Heart left ventricle (tissue), 16 donors: ENCODE measurements at regions not wholly inside any gene's neighbourhood (a gene's known extent, or its start where the extent isn't known, plus 50 kb on each side); places are given as distances from the start of the nearest gene placed in this dataset.

Experiments
- ATAC-seq, 4 donors: fragments of 200-7000 bp; cut with Tn5 transposase; one replicate each; pipeline ENCODE4 v1.9.1; 2020 to 2022; ENCODE audit warnings: moderate library complexity in 4 of 4, mild to moderate bottlenecking in 3 of 4, moderate number of reproducible peaks in 1 of 4
- DNase-seq, 5 donors: peaks; one replicate each; pipeline ENCODE4 v3.0.0-alpha.2; 2020
- H3K27ac ChIP-seq, 12 donors: fragments of 200-600 bp; sonication (generic) in 4 of 12; one replicate each; pipeline versions ENCODE4 v1.5.0 to v1.8.0; 2016 to 2022; ENCODE audit warnings: mild to moderate bottlenecking in 2 of 12
- H3K27me3 ChIP-seq, 9 donors: fragments of 200-600 bp; sonication (generic) in 2 of 9; one replicate each; pipeline versions ENCODE4 v1.5.1 to v1.8.0; 2016 to 2022; ENCODE audit warnings: mild to moderate bottlenecking in 3 of 9
- H3K36me3 ChIP-seq, 9 donors: fragments of 200-600 bp; sonication (generic) in 2 of 9; one replicate each; pipeline versions ENCODE4 v1.5.0 to v1.8.0; 2018 to 2022; ENCODE audit warnings: mild to moderate bottlenecking in 2 of 9
- H3K4me1 ChIP-seq, 12 donors: fragments of 200-600 bp; sonication (generic) in 4 of 12; one replicate each; pipeline versions ENCODE4 v1.5.0 to v1.8.0; 2016 to 2022; ENCODE audit warnings: mild to moderate bottlenecking in 3 of 12
- H3K4me3 ChIP-seq, 12 donors: fragments of 200-600 bp; sonication (generic) in 4 of 12; one replicate each; pipeline versions ENCODE4 v1.5.0 to v1.8.0; 2017 to 2022; ENCODE audit warnings: mild to moderate bottlenecking in 9 of 12, moderate library complexity in 4 of 12
- H3K9me3 ChIP-seq, 12 donors: fragments of 200-600 bp; sonication (generic) in 4 of 12; one replicate each; pipeline versions ENCODE4 v1.5.0 to v1.8.0; 2016 to 2022; ENCODE audit warnings: mild to moderate bottlenecking in 1 of 12
- POLR2A ChIP-seq, 2 donors: fragments of 450-650 bp; IDR thresholded peaks; one replicate each; pipeline ENCODE4 v1.6.1; 2017; ENCODE audit warnings: antibody characterized with exemption in 2 of 2, mild to moderate bottlenecking in 2 of 2, moderate library complexity in 2 of 2
- WGBS, 4 donors: extraction: QIAGEN DNeasy Blood & Tissue Kit in 2 of 4; methylation state at CpG; one replicate each; pipeline versions ENCODE4 v1.1.5 to v1.1.7; 2013 to 2018; 5-methylcytosine and 5-hydroxymethylcytosine counted together
- intact Hi-C, 10 donors: fragments of 100-400 bp; cut with DNase I; formaldehyde crosslinking; loops; one replicate each; pipeline versions ENCODE4 v1.11.1 to v1.14.2; 2022
- TF ChIP-seq, protein P1 (sequence below), 12 donors: fragments of 200-600 bp; sonication (generic) in 4 of 12; IDR thresholded peaks; one replicate each; pipeline versions ENCODE4 v1.5.0 to v1.8.0; 2018 to 2022; ENCODE audit warnings: antibody characterized with exemption in 12 of 12, mild to moderate bottlenecking in 5 of 12
- donor health status: ischemic (EF 13 %, LVEDD 7.1; RV severe dilation, severe dysfunction).
- donor health status: healthy with polysubstance abuse.
- donor health status: DM: no; HTN: yes; CAD: no.
- donor health status: DM: no; HTN: no; CAD: no.
- donor health status: ischemic (EF 25% LVEDD 6.9; RV normal size, moderate dysfunction).
- donor health status: ischemic (EF 25% LVEDD 5.7; RV mildly dilated, moderate dysfunction).
- donor health status: healthy.
- donor health status: DM: yes; HTN: yes; CAD: no.
- donor health status: ischemic (EF 35%, LVEDD 5.7; RV mildly dilated, moderate dysfunction).
- donor health status: nonischemic (EF 11% LVEDD 7.7; RV severe dilation, severe dysfunction).
- donor health status: DM: yes; HTN: yes; CAD: no.
- donor health status: PGD.
- donor health status: ischemic (EF 29% LVEDD 5.4; RV normal size, mild dysfunction).
- donor health status: nonischemic (EF 23%, LVEDD 6.1; RV moderate dilation, normal function).

DNA sequence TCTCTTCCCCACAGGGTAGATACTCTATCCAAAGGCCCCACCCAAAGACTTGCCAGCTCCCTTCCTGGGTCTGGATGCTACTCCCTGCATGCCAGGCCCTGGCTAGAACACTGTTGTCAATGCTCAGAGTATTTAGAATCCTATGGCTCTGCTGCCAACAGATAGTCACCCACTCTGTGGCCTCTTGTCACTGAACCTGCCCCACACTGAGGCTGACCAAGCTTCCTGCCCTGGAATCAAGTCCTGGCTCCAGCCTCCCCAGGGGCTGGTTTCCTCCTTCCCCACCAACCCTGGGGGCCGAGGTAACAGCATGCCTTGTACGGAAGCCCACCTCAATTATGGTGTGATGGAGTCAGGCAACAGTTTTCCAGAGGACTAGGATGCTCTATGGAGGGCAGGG lies 63.3 kb downstream of the EFNB1 start:
- Histone ChIP-seq H3K27me3 (peaks cover 0 to 9% (median 0%) of the 10 kb centered on the region in 9 donors), H3K4me1 (peaks cover 0 to 37% (median 20%) of the 10 kb centered on the region in 12 donors), H3K36me3 (no peaks in the 10 kb centered on the region), H3K4me3 (no peak overlapping the region), H3K9me3 (no peaks in the 10 kb centered on the region), H3K27ac (no peak overlapping the region)
- ATAC-seq (no peak), DNase-seq (no peak)
- WGBS, 4 donors: 77 to 90% (median 86%) methylated on average over 2 of the region's 2 CpGs
- intact Hi-C loops: loop anchor here in 3 of 10 donors (5.0 to 10.0 kb wide), 3 partner anchors 55 to 103 kb away; no protein-coding TSS in a partner anchor
- TF ChIP-seq, protein P1, sequence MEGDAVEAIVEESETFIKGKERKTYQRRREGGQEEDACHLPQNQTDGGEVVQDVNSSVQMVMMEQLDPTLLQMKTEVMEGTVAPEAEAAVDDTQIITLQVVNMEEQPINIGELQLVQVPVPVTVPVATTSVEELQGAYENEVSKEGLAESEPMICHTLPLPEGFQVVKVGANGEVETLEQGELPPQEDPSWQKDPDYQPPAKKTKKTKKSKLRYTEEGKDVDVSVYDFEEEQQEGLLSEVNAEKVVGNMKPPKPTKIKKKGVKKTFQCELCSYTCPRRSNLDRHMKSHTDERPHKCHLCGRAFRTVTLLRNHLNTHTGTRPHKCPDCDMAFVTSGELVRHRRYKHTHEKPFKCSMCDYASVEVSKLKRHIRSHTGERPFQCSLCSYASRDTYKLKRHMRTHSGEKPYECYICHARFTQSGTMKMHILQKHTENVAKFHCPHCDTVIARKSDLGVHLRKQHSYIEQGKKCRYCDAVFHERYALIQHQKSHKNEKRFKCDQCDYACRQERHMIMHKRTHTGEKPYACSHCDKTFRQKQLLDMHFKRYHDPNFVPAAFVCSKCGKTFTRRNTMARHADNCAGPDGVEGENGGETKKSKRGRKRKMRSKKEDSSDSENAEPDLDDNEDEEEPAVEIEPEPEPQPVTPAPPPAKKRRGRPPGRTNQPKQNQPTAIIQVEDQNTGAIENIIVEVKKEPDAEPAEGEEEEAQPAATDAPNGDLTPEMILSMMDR (IDR thresholded peaks at IDR 0.05): no peak
- no peak for TF ChIP-seq POLR2A (IDR thresholded peaks at IDR 0.05)
